NK-92 (cell line): ENCODE measurements at regions not wholly inside any gene's neighbourhood (a gene's known extent, or its start where the extent isn't known, plus 50 kb on each side); places are given as distances from the start of the nearest gene placed in this dataset.
"Not testable (repeated sequence)": the region's sequence is repeated elsewhere in the genome, so short reads cannot be mapped to it uniquely, and the experiment has no call there.

Source experiments
- DNase-seq: peaks from one replicate; lab custom pipeline; 2025; ENCODE audit not compliant: unreplicated experiment; lab: John Stamatoyannopoulos, UW

DNA sequence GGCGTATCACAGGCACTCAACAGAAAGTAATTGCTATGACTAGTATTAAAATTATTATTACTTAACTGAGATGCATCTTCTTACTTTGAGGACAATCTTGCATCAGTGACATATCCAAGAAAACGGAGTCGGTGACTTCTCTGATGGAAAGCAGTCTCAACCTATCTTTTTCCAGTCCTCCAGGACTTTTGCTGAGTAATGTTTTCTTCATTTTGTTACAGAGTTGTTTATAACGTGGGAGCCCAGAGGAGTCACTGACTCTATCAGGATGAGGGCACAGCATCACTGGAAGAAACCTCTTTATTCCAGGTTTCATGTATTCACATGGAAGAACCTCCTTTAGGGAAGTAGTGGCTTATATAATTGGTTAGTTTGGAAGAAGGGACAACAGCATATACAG, 51.5 kb upstream of the MELK start:
- DNase-seq, result no peak

GRCh38 chr9:36517131-36517530, 55.6 kb upstream of the MELK start:
- DNase-seq, result no peak

DNA sequence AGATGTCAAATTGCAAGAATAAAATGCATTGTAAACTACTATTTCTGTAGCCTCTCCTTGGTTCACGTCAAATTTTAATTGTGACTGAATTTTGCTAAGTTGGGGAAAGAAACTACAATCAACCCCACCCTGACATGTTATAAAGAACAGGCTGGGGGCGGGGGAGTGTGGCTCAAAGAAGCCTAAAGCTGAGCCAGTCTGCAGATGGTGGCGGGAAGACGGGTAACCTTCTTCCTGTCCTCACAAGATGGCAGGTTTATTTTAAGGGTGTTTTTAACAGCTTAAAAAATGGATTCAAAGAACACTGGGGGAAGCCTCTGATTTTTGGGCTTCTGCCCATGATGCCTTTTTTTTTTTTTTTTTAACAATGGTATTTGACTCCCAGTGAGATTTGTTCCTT, 68.5 kb upstream of the MELK start:
- DNase-seq, result no peak

DNA sequence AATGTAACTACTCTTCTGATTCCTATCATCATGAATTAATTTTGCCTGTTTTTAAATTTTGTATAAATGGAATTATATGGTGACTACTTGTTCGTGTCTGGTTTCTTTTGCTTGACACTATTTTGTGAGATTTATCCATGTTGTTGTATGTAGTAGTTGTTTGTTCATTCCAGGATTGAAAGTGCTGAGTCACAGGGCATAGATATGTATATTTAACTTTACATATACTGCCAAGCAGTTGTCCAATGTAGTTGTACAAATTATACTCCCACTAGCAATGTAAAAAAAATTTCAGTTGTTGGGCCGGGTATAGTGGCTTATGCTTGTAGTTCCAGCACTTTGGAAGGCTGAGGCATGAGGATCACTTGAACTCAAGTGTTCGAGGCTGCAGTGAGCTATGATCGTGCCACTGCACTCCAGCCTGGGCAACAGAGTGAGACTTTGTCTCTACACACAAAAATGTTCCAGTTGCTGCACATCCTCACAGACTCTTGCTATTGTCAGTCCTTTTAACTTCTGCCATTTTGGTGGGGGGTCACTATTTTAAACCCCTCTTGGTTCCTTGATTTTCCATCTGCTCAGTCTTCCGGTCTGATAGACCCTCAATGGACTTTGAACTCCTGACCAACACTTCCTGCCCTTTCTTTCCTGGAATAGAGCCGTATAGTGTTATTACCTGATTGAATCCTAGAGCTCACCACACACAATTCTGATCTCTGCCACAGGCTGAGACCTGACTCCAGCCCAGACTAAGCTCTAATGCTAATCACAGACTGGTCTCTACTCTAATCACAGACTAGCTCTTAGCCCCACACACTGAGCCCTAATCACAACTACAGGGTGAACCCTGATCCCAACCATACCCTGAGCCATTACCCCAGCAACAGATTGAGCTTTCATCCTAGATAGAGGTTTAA, 69.3 kb upstream of the MELK start:
- no peak for DNase-seq

GRCh38 chr9:36501727-36502126, 71.0 kb upstream of the MELK start:
- DNase-seq, result no peak

DNA sequence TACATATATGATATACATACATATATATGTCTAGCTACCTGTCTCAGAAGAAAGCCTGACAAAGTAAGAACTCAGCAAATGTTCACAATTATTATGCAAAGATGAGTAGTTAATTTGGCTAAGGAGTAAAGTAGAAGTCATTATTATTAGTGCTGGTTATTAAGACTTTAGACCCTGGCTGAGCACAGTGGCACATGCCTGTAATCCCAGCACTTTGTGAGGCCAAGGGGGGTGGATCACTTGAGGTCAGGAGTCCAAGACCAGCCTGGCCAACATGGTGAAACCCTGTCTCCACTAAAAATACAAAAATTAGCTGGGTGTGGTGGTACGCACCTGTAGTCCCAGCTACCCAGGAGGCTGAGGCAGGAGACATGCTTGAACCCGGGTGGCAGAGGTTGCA, 71.8 kb upstream of the MELK start:
- not testable (repeated sequence) for DNase-seq

- no peak for DNase-seq
Observed at GRCh38 chr9:36499174-36499890, 73.4 kb upstream of the MELK start.

- DNase-seq, result not testable (repeated sequence)
Observed at GRCh38 chr9:36493564-36493963, 79.1 kb upstream of the MELK start.

- no peak for DNase-seq
Observed at GRCh38 chr9:36492865-36493264, 79.8 kb upstream of the MELK start.

DNA sequence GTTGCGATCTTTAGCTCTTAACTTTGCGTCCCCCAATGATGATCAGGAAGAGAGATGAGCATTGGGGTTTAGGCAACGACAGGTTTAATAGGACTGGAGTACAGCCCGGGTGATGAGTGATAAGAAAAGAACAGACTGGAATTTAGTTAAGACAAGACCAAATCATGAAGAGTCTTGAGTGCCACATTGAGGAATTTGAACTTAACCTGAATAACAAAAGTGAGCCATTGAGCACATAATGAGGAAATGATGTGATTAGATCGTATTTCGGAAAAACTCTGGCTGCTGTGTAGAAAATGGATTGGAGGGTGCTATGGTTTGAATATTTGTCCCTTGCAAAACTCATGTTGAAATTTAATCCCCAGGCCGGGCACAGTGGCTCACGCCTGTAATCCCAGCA, 83.2 kb upstream of the MELK start:
- no peak for DNase-seq

DNA sequence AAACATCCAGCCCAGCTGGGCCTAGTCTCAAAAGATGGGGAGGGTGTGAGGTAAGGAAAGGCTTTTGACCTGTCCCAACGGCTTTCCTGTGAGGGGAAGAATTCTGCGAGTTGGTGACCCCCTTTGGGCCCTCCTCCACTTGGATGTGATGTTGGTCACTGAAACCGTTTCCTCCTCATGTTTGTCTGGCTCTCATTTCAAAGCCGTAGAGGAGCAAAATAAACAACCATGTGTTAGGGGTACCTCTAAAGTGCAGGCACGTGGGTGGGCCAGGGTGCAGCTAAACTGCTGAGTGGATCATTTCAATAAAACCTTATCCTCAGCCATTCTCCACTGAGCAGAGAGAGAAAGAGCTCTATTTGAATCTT, 84.3 kb upstream of the MELK start:
- DNase-seq, result no peak

- DNase-seq, result peak; percentile 52
Observed at GRCh38 chr9:36487482-36488388, 85.0 kb upstream of the MELK start.

- no peak for DNase-seq
Observed at GRCh38 chr9:36486933-36487481, 85.7 kb upstream of the MELK start.

- DNase-seq, result no peak
Observed at GRCh38 chr9:36486329-36486932, 86.3 kb upstream of the MELK start.

- DNase-seq, result no peak
Observed at GRCh38 chr9:36485647-36486328, 85.7 kb upstream of the RNF38 start.

DNA sequence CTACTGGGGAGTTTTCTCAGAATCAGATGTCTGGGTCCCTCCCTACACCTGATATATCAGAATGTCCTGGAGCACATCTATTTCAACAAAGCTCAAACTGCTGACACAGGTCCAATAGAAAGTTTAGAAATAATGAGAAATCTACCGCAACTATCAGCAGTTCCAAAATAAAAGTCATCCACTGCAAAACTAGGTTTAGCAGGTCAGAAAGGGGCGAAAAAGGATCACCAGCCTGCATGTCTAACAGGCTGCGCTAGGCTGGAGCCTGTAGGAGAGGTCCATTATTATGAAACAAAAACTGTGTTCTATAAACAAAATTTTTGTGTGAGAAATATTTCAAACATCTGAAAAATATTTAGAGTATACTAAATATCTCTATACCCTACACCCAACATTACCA, 84.1 kb upstream of the RNF38 start:
- no peak for DNase-seq

DNA sequence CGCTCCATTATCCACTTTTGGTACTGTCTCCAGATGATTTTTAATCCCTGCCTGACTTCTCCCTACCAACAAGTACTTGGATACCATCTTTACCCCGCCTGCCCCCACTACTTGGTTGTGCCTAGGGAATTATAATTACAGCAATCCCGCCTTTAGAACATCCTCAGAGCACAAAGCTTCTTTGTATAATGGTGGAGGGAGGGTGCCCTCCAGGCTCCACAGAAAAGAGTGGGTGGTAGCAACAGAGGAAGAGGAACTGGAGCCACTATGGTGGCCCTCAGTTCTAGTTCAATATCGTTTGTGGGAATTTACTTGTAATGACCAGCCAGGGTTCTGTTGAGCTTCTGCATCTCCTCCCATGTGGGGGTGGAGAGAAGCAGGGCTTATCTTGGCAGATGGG, 79.0 kb upstream of the RNF38 start:
- no peak for DNase-seq

DNA sequence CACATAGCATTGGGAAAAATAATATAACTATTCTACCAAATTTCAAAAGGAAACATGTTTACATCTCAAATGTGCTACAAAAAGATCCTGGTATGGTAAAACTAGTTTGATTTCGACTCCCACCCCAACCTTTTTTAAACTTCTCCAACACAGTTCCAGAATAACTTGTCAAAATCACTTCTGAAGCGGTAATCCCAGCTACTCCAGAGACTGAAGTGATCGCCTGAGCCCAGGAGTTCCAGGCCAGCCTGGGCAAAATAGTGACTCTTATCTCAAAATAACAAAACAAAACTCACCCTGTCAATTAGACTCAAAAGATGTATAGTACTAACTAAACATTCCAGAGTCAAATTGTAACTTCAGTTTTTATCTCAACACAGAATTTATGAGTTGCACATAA, 71.3 kb upstream of the RNF38 start:
- no peak for DNase-seq

- no peak for DNase-seq
Observed at GRCh38 chr9:36470643-36471290, 70.7 kb upstream of the RNF38 start.

DNA sequence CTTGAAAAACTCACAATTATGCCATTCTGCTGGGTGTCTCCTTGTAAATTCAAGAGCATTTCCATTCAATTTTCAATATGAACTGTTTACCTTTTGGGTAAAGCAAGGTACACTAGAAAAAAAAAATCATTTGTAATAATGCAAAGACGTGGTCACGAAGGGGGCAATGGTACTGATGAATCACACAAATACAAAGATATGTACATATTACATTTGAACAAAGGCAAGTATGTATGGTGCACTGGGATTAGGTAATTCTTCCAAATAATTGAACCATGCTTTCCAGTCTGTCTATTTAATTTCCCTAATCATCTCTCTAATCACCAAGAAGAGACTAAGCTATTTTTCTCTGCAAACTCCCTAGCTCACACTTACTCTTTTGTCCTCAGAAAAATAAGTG, 63.4 kb upstream of the RNF38 start:
- no peak for DNase-seq
